H1 (cell line): ENCODE measurements at regions not wholly inside any gene's neighbourhood (a gene's known extent, or its start where the extent isn't known, plus 50 kb on each side); places are given as distances from the start of the nearest gene placed in this dataset.

Source experiments
- CTCF ChIA-PET: fragments of 300-600 bp; sonication (Branson Sonifier 250); formaldehyde crosslinking; loops from one replicate; lab custom pipeline; 2021; ENCODE audit not compliant: partially characterized antibody; lab: Charles Lee
- POLR2A ChIA-PET: fragments of 300-600 bp; sonication (Branson Sonifier 250); formaldehyde crosslinking; loops from one replicate; lab custom pipeline; 2021; ENCODE audit warnings: inconsistent platforms; ENCODE audit not compliant: partially characterized antibody; lab: Charles Lee
- DNase-seq, 2 experiments: peaks; one replicate each; pipeline versions ENCODE4 v3.0.0 to v3.0.0-alpha.2; 2010 to 2022; ENCODE audit warnings: low spot score in 2 of 2, low read depth in 1 of 2, mixed read lengths in 1 of 2
- FAIRE-seq: peaks from 2 replicates; lab custom pipeline; 2011; peaks lifted over from hg19 to GRCh38; lab: Jason Lieb, UNC
- H2AFZ ChIP-seq: 2 replicates; pipeline ENCODE4 v1.8.1; 2012; ENCODE audit warnings: low read length, inconsistent platforms
- H2AK5ac ChIP-seq: 2 replicates; pipeline ENCODE4 v1.6.1; 2013; ENCODE audit warnings: low read depth, low read length
- H2BK120ac ChIP-seq: replicated peaks from 2 replicates; pipeline ENCODE3; 2013; ENCODE audit warnings: low read depth, low read length, inconsistent platforms
- H2BK12ac ChIP-seq: 2 replicates; pipeline ENCODE4 v1.6.1; 2013; ENCODE audit warnings: low read depth, low read length
- H2BK15ac ChIP-seq: 2 replicates; pipeline ENCODE4 v1.6.1; 2013; ENCODE audit warnings: low read length
- H2BK20ac ChIP-seq: 2 replicates; pipeline ENCODE4 v1.6.1; 2013; ENCODE audit warnings: low read length
- H2BK5ac ChIP-seq: 2 replicates; pipeline ENCODE4 v1.6.1; 2013; ENCODE audit warnings: low read depth, low read length
- H3K14ac ChIP-seq: 2 replicates; pipeline ENCODE4 v1.6.1; 2013; ENCODE audit warnings: inconsistent platforms; ENCODE audit not compliant: insufficient read length
- H3K18ac ChIP-seq: 2 replicates; pipeline ENCODE4 v1.6.1; 2013; ENCODE audit warnings: low read length; ENCODE audit errors: extremely low read depth
- H3K23ac ChIP-seq: 2 replicates; pipeline ENCODE4 v1.6.1; 2013; ENCODE audit warnings: inconsistent platforms; ENCODE audit not compliant: insufficient read length
- H3K23me2 ChIP-seq: 2 replicates; pipeline ENCODE4 v1.6.1; 2013; ENCODE audit warnings: low read depth, low read length
- H3K27ac ChIP-seq: 2 replicates; pipeline ENCODE4 v1.6.1; 2011; ENCODE audit warnings: low read depth, low read length, inconsistent platforms
- H3K27me3 ChIP-seq, 4 experiments: replicated peaks in 1 of 4; 1 replicate in 1 of 4; 2 replicates in 3 of 4; pipeline versions ENCODE4 v1.6.1 to v1.8.1; 2011 to 2013; ENCODE audit warnings: low read length in 3 of 4, mild to moderate bottlenecking in 3 of 4, inconsistent platforms in 2 of 4, mixed read lengths in 2 of 4, moderate library complexity in 1 of 4; ENCODE audit not compliant: control insufficient read depth in 3 of 4, insufficient read depth in 3 of 4; ENCODE audit errors: extremely low read depth in 1 of 4
- H3K36me3 ChIP-seq, 4 experiments: 2 replicates each; pipeline versions ENCODE4 v1.6.1 to v1.8.1; 2011 to 2013; ENCODE audit warnings: mild to moderate bottlenecking in 4 of 4, low read length in 3 of 4, moderate library complexity in 2 of 4, control low read depth in 1 of 4, inconsistent platforms in 1 of 4; ENCODE audit not compliant: insufficient read depth in 4 of 4, control insufficient read depth in 2 of 4
- H3K4ac ChIP-seq: replicated peaks from 2 replicates; pipeline ENCODE3; 2013; ENCODE audit warnings: low read length, low read depth, mixed read lengths, inconsistent platforms; ENCODE audit not compliant: insufficient read length
- H3K4me1 ChIP-seq, 4 experiments: replicated peaks in 1 of 4; 1 replicate in 1 of 4; 2 replicates in 3 of 4; pipeline versions ENCODE4 v1.6.1 to v1.8.1; 2011 to 2013; ENCODE audit warnings: low read length in 3 of 4, inconsistent platforms in 2 of 4, mixed read lengths in 1 of 4; ENCODE audit not compliant: insufficient read depth in 4 of 4, control insufficient read depth in 3 of 4
- H3K4me2 ChIP-seq, 2 experiments: 2 replicates each; pipeline versions ENCODE4 v1.6.1 to v1.8.1; 2011 to 2013; ENCODE audit warnings: low read depth in 2 of 2, low read length in 2 of 2, control low read depth in 1 of 2, inconsistent platforms in 1 of 2, mild to moderate bottlenecking in 1 of 2; ENCODE audit not compliant: insufficient read depth in 1 of 2
- H3K4me3 ChIP-seq, 4 experiments: fragments of 200-600, 300-600 bp in 1 of 4; sonication (generic), shearing (Covaris generic), sonication (Bioruptor Twin) in 1 of 4; 2 replicates each; pipeline versions ENCODE4 v1.5.1 to v1.8.1; 2011 to 2016; ENCODE audit warnings: low read length in 4 of 4, low read depth in 3 of 4, control low read depth in 2 of 4, inconsistent platforms in 2 of 4, mild to moderate bottlenecking in 2 of 4, mixed read lengths in 1 of 4, moderate library complexity in 1 of 4; ENCODE audit not compliant: insufficient read depth in 2 of 4; ENCODE audit errors: extremely low read depth in 1 of 4
- H3K56ac ChIP-seq: replicated peaks from 2 replicates; pipeline ENCODE3; 2013; ENCODE audit warnings: low read depth, mild to moderate bottlenecking, mixed read lengths, low read length, inconsistent platforms; ENCODE audit not compliant: insufficient read length
- H3K79me1 ChIP-seq: 2 replicates; pipeline ENCODE4 v1.6.1; 2013; ENCODE audit warnings: low read depth, low read length, control low read depth
- H3K79me2 ChIP-seq, 2 experiments: 2 replicates each; pipeline versions ENCODE4 v1.6.1 to v1.8.1; 2012 to 2013; ENCODE audit warnings: low read length in 2 of 2, mild to moderate bottlenecking in 2 of 2, inconsistent platforms in 1 of 2; ENCODE audit not compliant: insufficient read depth in 2 of 2, control insufficient read depth in 1 of 2
- H3K9ac ChIP-seq, 4 experiments: replicated peaks in 1 of 4; 1 replicate in 1 of 4; 2 replicates in 3 of 4; pipeline versions ENCODE4 v1.6.1 to v1.8.1; 2011 to 2013; ENCODE audit warnings: low read depth in 3 of 4, low read length in 3 of 4, control low read depth in 2 of 4, mild to moderate bottlenecking in 2 of 4, moderate library complexity in 2 of 4, inconsistent platforms in 1 of 4; ENCODE audit errors: extremely low read depth in 1 of 4
- H3K9me3 ChIP-seq, 2 experiments: 2 replicates each; pipeline versions ENCODE4 v1.6.1 to v1.8.1; 2012 to 2013; ENCODE audit warnings: mild to moderate bottlenecking in 2 of 2, moderate library complexity in 2 of 2, control low read depth in 1 of 2, inconsistent platforms in 1 of 2, low read depth in 1 of 2, low read length in 1 of 2, mixed read lengths in 1 of 2; ENCODE audit not compliant: insufficient read depth in 2 of 2
- H4K20me1 ChIP-seq, 2 experiments: replicated peaks in 1 of 2; 2 replicates each; pipeline versions ENCODE3 to v1.8.1; 2011 to 2013; ENCODE audit warnings: inconsistent platforms in 2 of 2, low read length in 2 of 2, mild to moderate bottlenecking in 1 of 2; ENCODE audit not compliant: insufficient read depth in 2 of 2, control insufficient read depth in 1 of 2
- H4K5ac ChIP-seq: 2 replicates; pipeline ENCODE4 v1.6.1; 2013; ENCODE audit warnings: low read length, low read depth, mixed read lengths, inconsistent platforms; ENCODE audit not compliant: insufficient read length
- H4K8ac ChIP-seq: 2 replicates; pipeline ENCODE4 v1.8.0; 2013; ENCODE audit warnings: mild to moderate bottlenecking, moderate library complexity, low read length, inconsistent platforms; ENCODE audit not compliant: insufficient read depth; ENCODE audit errors: extremely low read depth
- H4K91ac ChIP-seq: replicated peaks from 2 replicates; pipeline ENCODE3; 2013; ENCODE audit warnings: low read length, mixed read lengths, inconsistent platforms; ENCODE audit not compliant: insufficient read length
- CBX8 ChIP-seq: fragments of 300-800, 300-1000 bp; sonication (generic); IDR thresholded peaks from 2 replicates; pipeline ENCODE4 v1.7.1; 2016; ENCODE audit warnings: low read depth, low read length, borderline replicate concordance
- E2F6 ChIP-seq: IDR thresholded peaks from 2 replicates; pipeline ENCODE4 v1.6.1; 2012; ENCODE audit warnings: inconsistent platforms
- GTF2F1 ChIP-seq: IDR thresholded peaks from 2 replicates; pipeline ENCODE4 v1.6.1; 2012; ENCODE audit warnings: low read depth, low read length, improper control_type of control experiment, borderline replicate concordance
- SAP30 ChIP-seq: fragments of 300-600 bp; sonication (generic); IDR thresholded peaks from 2 replicates; pipeline ENCODE4 v1.7.1; 2012; ENCODE audit warnings: low read length, moderate library complexity, mild to moderate bottlenecking, inconsistent platforms; ENCODE audit not compliant: insufficient read depth, insufficient replicate concordance
- TEAD4 ChIP-seq: IDR thresholded peaks from 2 replicates; pipeline ENCODE4 v1.6.1; 2012; ENCODE audit warnings: low read depth, low read length, inconsistent platforms, mixed read lengths

GRCh38 chrX:78452356-78452755, 124.9 kb upstream of the CYSLTR1 start:
- no peak overlapping the region for H3K9ac ChIP-seq
- H3K36me3 ChIP-seq = no peaks in the 10 kb centered on the region
- no peaks in the 10 kb centered on the region for H3K79me2 ChIP-seq
- H3K4me2 ChIP-seq = no peak overlapping the region
- FAIRE-seq (no peak), DNase-seq (no peak)
- H2BK12ac ChIP-seq = no peak overlapping the region
- no peak overlapping the region for H3K4ac ChIP-seq
- H3K9me3 ChIP-seq = no peaks in the 10 kb centered on the region
- H3K56ac ChIP-seq = no peak overlapping the region
- POLR2A ChIA-PET = no interaction called here
- no peak overlapping the region for H4K5ac ChIP-seq
- no peak overlapping the region for H4K91ac ChIP-seq
- no peak overlapping the region for H2BK15ac ChIP-seq
- no peak overlapping the region for H3K14ac ChIP-seq
- TF ChIP-seq CBX8 = no peak
- no peak for TF ChIP-seq TEAD4
- no peak for TF ChIP-seq E2F6
- no peak for TF ChIP-seq SAP30
- no peak for TF ChIP-seq GTF2F1
- H3K23me2 ChIP-seq = no peaks in the 10 kb centered on the region
- H4K8ac ChIP-seq = no peak overlapping the region
- H2AK5ac ChIP-seq = no peak overlapping the region
- H2BK20ac ChIP-seq = no peak overlapping the region
- no peaks in the 10 kb centered on the region for H4K20me1 ChIP-seq
- no peak overlapping the region for H3K4me3 ChIP-seq
- no peaks in the 10 kb centered on the region for H3K4me1 ChIP-seq
- no peaks in the 10 kb centered on the region for H3K27me3 ChIP-seq
- no peak overlapping the region for H3K23ac ChIP-seq
- no peak overlapping the region for H2BK120ac ChIP-seq
- no peak overlapping the region for H3K27ac ChIP-seq
- H3K18ac ChIP-seq = no peak overlapping the region
- no peaks in the 10 kb centered on the region for H3K79me1 ChIP-seq
- CTCF ChIA-PET = no interaction called here
- no peak overlapping the region for H2AFZ ChIP-seq
- no peak overlapping the region for H2BK5ac ChIP-seq
